HG03439 (cell line): ENCODE measurements at regions not wholly inside any gene's neighbourhood (a gene's known extent, or its start where the extent isn't known, plus 50 kb on each side); places are given as distances from the start of the nearest gene placed in this dataset.

ENCODE experiments used
- ATAC-seq: cut with Tn5 transposase; IDR thresholded peaks from one replicate; pipeline ENCODE4 v1.9.1; 2021; ENCODE audit warnings: mild to moderate bottlenecking, moderate library complexity; ENCODE audit not compliant: unreplicated experiment

DNA sequence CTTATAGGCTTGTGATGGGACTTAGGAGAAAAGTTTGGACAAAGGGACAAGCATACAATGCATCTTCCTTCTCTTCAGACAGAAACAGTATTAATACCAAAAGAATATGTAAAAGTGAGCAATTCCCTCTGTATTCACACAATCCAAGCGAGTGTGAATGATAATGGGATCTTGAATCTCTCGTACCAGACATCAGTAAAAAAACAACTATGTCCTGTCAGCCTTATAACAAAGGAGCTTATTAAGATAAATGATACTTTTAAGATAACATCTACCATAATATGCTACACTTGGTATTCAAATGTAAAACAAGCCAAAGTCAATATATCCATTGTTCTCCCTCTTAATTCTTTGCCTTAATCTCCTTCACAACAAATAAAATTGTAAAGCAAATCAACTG, 288.6 kb upstream of the CNTN6 start:
- no peak for ATAC-seq

- ATAC-seq: no peak
Observed at GRCh38 chr3:805326-805725, 287.5 kb upstream of the CNTN6 start.

DNA sequence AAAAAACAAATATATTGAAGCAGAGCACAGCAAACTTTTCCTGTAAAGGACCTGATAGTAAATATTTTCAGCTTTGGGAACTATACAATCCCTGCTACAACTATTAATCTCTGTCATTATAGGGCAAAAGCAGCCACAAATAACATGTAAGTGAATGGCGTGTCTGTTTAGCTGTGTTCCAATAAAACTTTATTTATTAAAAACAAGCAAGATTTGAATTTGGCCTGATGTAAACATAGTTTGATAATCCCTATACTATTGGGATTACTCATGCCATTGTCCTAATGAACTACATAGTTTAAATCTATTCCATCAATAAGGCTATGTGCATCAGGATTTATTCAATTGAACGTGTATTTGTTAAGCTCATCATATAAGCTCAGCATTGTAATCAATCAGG, 286.8 kb upstream of the CNTN6 start:
- ATAC-seq: no peak

DNA sequence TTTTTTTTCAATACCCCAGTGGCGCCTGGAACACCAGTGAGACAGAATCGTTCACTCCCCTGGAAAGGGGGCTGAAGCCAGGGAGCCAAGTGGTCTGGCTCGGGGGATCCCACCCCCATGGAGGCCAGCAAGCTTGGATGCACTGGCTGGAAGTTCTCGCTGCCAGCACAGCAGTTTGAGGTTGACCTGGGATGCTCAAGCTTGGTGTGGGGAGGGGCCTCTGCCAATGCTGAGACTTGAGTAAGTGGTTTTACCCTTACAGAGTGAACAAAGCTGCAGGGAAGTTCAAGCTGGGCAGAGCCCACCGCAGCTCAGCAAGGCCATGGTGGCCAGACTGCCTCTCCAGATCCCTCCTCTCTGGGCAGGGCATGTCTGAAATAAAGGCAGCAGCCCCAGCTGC, 276.2 kb upstream of the CNTN6 start:
- no peak for ATAC-seq

GRCh38 chr3:834679-835078, 258.1 kb upstream of the CNTN6 start:
- no peak for ATAC-seq

DNA sequence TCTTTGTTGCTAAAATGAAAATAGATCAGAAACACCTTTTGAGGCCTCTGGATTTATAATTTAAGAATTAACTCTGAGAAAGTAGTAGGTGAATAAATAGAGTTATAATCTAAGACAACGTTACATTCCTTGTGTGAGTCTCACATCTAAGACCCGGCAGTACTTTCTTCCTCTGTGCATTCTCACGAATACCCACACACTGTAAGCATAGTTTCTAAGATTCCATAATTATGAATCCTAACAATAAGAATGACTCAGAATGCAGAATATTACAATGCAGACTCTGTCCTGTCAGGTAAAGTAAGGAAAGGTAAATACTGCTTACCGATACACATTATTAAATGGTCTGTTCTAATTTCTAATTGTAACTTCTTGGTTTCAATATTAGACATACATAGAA, 257.7 kb upstream of the CNTN6 start:
- no peak for ATAC-seq

DNA sequence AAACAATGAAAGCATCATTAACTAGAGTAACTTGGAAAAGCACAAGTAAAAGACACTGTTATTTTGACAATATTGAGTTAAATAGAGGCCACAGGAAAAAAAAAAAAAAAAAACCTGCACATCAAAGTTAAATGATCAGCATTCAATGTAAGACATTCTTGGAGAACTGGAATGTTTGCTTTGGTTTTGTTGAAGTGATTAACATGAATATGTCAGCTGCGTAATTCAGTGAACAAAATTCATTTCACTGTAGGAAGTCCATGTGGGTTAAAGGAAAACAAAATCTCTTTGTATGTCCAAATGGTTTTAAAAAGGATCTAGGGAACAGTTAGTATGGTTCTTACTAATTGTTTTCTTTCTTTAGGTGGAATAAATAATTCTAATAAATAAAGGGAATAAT, 252.8 kb upstream of the CNTN6 start:
- ATAC-seq: no peak

DNA sequence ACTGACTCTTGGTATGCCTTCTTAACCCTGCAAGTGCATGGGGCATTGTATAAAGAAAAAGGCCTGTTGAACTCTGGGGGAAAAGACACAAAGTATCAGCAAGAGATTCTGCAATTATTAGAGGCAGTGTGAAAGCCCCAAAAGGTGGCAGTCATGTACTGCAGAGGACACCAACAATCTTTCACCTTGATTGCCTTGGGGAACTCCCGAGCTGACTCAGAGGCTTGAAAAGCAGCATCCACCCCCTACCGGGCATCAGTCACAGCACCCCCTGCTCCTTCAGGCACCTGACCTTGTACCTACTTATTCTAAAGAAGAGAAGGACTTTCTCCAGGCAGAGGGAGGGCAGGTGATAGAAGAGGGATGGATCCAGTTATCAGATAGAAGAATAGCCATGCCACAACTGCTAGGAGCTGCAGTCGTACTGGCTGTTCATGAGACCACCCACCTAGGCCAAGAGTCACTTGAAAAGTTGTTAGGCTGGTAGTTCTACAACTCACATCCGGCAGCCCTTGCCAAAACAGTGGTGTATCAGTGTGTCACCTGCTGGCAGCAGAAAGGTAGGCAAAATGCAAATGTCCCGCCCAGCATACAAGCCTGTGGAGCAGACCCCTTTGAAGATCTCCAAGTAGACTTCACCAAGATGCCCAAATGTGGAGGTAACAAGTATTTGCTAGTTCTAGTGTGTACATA, 241.6 kb upstream of the CNTN6 start:
- ATAC-seq: peak; percentile 81

DNA sequence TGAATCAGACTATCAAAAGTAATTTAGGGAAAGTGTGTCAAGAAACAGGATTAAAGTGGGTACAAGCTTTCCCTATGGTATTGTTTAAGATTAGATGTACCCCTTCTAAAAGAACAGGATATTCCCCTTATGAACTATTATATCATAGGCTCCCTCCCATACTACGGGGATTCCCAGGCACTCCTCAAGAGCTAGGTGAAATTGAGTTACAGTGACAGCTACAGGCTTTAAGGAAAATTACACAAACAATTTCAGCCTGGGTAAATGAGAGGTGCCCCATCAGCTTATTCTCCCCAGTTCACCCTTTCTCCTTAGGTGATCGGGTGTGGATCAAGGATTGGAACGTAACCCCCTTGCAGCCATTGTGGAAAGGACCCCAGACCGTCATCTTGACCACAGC, 240.8 kb upstream of the CNTN6 start:
- no peak for ATAC-seq

DNA sequence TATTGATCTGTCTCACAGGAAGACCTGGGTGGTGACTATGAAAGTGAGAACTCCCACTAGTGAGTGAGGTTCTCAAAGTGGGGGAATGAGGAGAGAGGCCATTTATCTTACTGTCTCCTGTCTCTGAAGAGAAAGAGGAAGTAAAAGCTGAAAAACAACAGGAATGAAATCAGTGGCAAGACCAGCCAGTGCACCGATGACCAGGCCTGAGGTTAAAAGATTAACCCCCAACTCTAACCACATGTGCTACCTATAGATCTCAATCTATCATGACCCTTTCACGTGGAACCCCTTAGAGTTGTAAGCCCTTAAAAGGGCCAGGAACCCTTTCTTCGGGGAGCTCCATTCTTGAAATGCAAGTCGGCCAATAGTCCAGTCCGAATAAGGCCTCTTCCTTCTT, 239.3 kb upstream of the CNTN6 start:
- no peak for ATAC-seq

- no peak for ATAC-seq
Observed at GRCh38 chr3:859135-859534, 233.7 kb upstream of the CNTN6 start.

- no peak for ATAC-seq
Observed at GRCh38 chr3:861721-862120, 231.1 kb upstream of the CNTN6 start.

DNA sequence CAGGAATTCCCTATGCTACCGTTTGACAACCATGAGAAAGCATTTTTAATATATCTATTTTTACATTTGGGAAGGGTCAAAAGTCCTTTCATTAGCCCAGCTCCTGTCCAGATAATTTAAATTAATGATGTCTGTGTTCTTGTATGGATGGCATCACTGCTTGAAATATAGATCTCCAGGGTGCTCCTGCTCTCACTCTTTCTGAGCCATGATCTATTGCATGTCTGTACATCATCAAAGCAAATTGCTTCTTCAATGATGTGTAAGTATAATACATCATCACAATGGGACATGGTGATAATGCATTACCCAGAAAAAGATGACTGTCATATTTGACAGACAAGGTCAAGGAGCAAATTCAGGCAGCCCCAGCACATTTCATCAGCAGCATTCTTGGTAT, 223.6 kb upstream of the CNTN6 start:
- no peak for ATAC-seq

DNA sequence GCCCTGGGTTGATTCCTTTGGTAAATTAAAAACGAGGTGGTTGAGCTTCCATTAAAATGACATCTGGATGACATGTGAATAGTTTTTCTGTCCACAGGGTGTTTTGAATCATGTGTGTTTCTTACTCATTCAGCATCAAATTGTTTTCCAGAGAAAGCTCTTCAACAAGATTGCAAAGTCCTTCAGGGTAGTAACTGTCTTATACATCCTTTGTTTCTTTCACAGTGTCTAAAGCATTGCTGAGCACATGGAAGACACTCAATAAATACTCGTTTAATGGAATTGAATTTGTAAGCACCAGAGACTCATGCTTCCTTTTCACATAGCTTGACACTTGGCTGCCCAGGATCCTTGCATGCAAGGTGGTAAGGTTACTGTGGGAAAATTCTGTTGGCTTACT, 223.1 kb upstream of the CNTN6 start:
- ATAC-seq: no peak

- ATAC-seq: no peak
Observed at GRCh38 chr3:871651-872050, 221.2 kb upstream of the CNTN6 start.

GRCh38 chr3:877001-877400, 215.8 kb upstream of the CNTN6 start:
- no peak for ATAC-seq

DNA sequence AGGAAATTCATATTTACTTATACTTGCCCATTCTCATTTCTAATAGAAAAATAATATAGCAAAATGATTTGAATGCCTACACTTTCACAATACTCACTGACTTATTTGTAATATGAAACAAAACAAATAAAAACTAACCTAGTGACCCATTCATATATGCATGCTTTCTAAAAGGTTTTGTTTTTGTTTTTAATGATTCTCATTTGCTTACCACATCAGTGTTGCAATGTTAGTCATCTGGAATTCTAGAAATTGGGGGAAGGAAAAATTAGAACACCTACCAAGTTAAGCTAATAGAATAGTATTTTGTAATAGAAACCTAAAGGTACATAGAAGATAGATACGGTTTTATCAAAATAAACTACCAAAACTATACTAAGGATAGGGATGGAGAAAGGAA, 214.1 kb upstream of the CNTN6 start:
- no peak for ATAC-seq

- ATAC-seq: no peak
Observed at GRCh38 chr3:880371-880770, 212.5 kb upstream of the CNTN6 start.

DNA sequence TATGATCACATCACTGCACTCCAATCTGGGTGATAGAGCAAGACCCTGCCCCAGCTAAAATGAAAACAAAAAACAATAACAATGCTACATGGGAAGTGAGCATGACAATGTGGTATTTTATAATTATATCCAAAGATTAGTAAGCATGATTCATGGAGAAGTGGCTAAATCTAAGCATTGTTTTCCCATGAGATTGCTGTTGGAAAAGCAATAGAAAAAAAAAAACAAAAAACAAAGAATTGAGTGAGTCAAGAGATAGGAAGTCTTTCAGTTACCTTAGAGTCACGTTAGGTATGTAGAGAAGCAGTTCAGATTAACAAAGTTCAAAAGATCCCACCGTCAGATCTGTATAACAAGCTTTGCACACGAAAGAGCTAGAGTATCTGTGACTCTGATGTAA, 210.3 kb upstream of the CNTN6 start:
- no peak for ATAC-seq

GRCh38 chr3:901953-902778, 190.7 kb upstream of the CNTN6 start:
- ATAC-seq: peak; percentile 87

GRCh38 chr3:905217-905616, 187.6 kb upstream of the CNTN6 start:
- ATAC-seq: no peak

- ATAC-seq: no peak
Observed at GRCh38 chr3:906739-907138, 186.1 kb upstream of the CNTN6 start.

GRCh38 chr3:908839-909238, 184.0 kb upstream of the CNTN6 start:
- no peak for ATAC-seq
